Ureter (tissue), 1 donor: ENCODE measurements at regions not wholly inside any gene's neighbourhood (a gene's known extent, or its start where the extent isn't known, plus 50 kb on each side); places are given as distances from the start of the nearest gene placed in this dataset.
"Not testable (repeated sequence)": the region's sequence is repeated elsewhere in the genome, so short reads cannot be mapped to it uniquely, and the experiment has no call there.

ENCODE experiments used
- DNase-seq: peaks from one replicate; pipeline ENCODE4 v3.0.0-alpha.2; 2020; ENCODE audit warnings: low spot score
- donor health status: DM: yes; HTN: yes; CAD: no.

GRCh38 chrX:149420566-149420965 is 84.5 kb downstream of the IDS start:
- not testable (repeated sequence) for DNase-seq

- no peak for DNase-seq
Observed at GRCh38 chrX:149398027-149398426, 107.1 kb downstream of the IDS start.

DNA sequence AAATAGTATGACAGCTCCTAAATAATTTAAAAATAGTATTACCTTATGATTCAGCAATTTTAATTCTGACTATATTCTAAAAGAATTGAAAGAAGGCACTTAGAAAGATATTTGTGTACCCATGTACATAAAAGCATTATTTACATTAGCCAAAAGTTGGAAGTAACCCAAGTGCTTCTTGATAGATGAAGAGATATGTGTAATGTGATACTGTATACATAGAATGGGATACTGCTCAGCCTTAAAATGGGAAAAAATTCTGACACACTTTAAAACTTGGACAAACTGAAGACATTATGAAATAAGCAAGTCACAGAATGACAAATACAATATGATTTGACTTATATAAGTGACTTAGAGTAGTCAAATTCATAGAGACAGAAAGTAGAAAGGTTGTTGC is 112.2 kb downstream of the IDS start:
- DNase-seq: no peak

- no peak for DNase-seq
Observed at GRCh38 chrX:149383852-149384251, 121.3 kb downstream of the IDS start.

- no peak for DNase-seq
Observed at GRCh38 chrX:149374751-149375150, 130.4 kb downstream of the IDS start.

DNA sequence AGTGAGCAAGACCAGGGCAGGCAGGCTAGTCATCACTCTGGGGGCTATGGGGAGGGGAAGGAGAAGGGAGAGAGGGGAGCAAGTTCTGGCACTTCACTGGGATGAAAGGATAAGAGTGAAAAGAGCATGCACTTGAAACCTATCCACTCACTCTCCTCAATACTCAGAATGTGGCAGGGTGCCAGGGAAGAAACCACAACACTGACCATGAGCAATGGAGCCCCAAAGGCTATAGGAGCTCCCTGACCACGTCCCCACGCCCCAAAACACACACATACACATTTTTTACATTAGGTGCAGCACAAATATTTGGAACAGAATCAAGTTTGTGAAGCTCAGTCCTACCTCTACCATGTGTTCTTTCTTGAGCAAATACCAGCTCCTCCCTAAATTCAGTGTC is 132.2 kb downstream of the IDS start:
- DNase-seq: no peak

- no peak for DNase-seq
Observed at GRCh38 chrX:149371986-149372385, 133.1 kb downstream of the IDS start.

- no peak for DNase-seq
Observed at GRCh38 chrX:149370097-149370496, 135.0 kb downstream of the IDS start.

DNA sequence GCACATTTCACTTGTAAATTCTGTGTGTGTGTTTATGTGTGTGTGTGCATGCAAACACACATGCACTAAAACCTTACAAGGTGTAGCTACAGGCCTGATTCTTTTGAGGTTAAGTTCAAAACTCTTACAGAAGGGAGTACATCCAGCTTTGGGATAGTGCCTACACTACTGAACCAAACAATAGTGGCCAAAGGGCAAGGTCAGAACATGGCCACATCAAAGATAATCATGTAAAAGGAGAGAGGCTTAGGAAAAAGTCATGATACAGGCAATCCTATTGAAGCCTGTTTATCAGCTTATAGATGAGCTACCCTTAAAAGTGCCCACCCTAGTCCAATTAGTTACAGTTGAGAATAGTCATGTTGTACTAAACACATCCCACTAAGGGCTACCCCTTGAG is 139.6 kb downstream of the IDS start:
- DNase-seq: no peak

- no peak for DNase-seq
Observed at GRCh38 chrX:149365061-149365460, 140.0 kb downstream of the IDS start.

- no peak for DNase-seq
Observed at GRCh38 chrX:149363965-149364364, 141.1 kb downstream of the IDS start.

- DNase-seq: no peak
Observed at GRCh38 chrX:149346306-149346705, 158.8 kb downstream of the IDS start.

- DNase-seq: no peak
Observed at GRCh38 chrX:149322316-149322715, 182.8 kb downstream of the IDS start.

- DNase-seq: no peak
Observed at GRCh38 chrX:149313871-149314371, 191.2 kb downstream of the IDS start.

DNA sequence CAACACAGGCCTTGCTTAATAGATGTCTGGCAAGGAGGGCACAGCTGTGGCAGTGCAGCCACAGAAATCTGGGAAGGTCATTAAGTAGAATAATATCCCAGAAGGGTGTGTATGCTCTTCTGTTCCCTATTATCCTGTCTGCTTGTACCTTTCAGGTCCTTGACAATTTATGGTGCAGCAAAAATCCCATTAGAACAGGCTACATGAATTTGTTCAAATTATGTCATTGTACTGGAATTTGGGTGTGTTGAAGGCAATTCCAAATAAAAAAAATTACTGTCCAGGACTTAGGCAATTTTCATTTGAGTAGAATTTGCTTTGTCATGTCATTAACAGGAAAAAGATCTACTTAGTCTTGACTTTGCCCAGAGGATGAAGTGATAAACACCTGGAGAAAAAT is 192.1 kb downstream of the IDS start:
- no peak for DNase-seq

DNA sequence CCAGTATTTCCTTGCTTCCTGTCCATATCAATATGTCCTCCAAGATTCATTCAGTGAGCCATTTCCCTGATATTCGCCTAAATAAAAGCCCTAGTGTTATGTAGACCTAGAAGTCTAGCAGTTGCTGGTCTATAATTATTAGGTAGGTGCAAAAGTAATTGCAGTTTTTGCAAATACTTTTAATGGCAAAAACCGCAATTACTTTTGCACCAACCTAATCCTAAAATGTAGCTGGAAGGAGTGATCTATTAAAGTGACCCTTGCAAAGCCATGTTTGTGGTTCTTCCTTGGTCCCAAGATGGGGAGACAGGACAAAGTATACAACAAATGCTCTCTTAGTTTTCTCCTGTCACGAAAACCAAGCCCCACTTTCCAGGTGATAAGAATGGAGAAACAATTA is 193.0 kb downstream of the IDS start:
- no peak for DNase-seq

GRCh38 chrX:149302705-149303104 is 202.4 kb downstream of the IDS start:
- no peak for DNase-seq

DNA sequence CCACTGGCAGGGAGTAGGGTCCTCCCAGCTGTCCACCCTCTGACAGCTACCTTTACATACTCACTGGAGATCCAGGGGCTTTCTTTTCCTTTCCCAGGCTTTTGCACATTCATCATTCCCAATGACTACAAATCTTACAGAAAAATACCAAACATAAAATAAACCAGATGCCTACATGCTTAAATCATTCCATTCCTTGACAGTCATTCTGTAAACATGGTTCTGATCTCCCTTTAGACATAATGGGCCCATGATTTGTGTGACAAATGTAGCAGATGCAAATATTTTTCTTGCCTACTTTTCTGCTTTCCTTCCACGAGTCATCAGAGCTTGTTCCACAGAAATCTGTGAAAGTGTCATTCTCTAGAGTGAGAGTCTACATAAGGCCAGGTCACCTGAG is 207.0 kb downstream of the IDS start:
- no peak for DNase-seq

DNA sequence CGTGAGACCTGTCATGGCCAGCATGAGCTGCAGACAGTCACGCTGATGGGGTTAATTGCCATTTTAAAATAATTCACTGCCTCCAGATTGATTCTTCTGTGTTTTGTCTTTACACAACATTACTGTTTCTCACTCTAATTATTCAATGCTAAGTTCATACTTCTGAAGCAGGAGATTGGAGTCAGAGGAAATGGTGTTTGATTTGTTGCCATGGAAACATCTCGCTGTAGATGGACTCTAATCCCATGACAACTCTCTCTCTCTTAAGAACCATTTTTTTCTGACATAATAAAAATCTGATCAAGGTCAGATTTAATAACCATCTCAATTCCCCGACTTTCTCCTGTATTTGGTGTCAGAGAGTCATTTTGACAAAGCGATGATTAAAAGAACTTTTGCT is 209.0 kb downstream of the IDS start:
- DNase-seq: no peak

- DNase-seq: peak; percentile 49
Observed at GRCh38 chrX:149286940-149287349, 218.2 kb downstream of the IDS start.

GRCh38 chrX:149284616-149285015 is 220.5 kb downstream of the IDS start:
- DNase-seq: no peak

DNA sequence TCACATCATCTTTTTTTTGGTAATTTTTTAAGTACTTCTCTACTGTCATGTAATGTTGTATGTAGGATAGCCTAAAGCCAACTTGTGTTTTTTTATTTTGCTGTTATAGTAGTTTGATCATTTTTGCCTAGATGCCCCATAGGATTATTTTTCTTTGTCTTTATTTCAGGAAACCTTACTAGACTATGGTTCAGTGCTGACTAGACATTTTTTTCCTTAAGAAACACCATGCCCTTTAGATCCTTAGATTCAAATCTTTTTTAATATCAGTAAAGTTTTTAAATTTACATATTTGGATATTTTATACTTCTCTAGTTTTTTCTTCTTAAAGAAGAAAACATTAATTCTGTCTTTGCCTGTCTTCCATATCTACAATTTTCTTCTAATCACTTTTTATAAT is 221.3 kb downstream of the IDS start:
- DNase-seq: no peak

GRCh38 chrX:149282909-149283308 is 222.2 kb downstream of the IDS start:
- no peak for DNase-seq

- DNase-seq: no peak
Observed at GRCh38 chrX:149280011-149280410, 225.1 kb downstream of the IDS start.

- no peak for DNase-seq
Observed at GRCh38 chrX:149275836-149276235, 229.3 kb downstream of the IDS start.
